ENCODE measurements at regions not wholly inside any gene's neighbourhood (a gene's known extent, or its start where the extent isn't known, plus 50 kb on each side); places are given as distances from the start of the nearest gene placed in this dataset.

- Histone ChIP-seq H3K4me3 (no peak overlapping the region), H3K27me3 (no peaks in the 10 kb centered on the region), H3K27ac (no peak overlapping the region), H3K4me1 (no peaks in the 10 kb centered on the region), H3K9me3 (no peaks in the 10 kb centered on the region), H3K36me3 (no peaks in the 10 kb centered on the region)
- no peak for ATAC-seq
- TF ChIP-seq POLR2A (IDR thresholded peaks at IDR 0.05) (no peak), CTCF (IDR thresholded peaks at IDR 0.05) (no peak)
- intact Hi-C loops (cut with DNase I): no loop called here
- no peak for DNase-seq
- 39% methylated on average over 3 of the region's 3 CpGs for WGBS (ENCODE audit: insufficient coverage, low coverage, low lambda C conversion rate, missing lambda C conversion rate)
Observed at GRCh38 chr4:131251321-131251720, 1897.8 kb upstream of the PCDH10 start.

GRCh38 chr4:131257241-131257640, 1891.9 kb upstream of the PCDH10 start:
- Histone ChIP-seq H3K27me3 (no peaks in the 10 kb centered on the region), H3K4me1 (no peaks in the 10 kb centered on the region), H3K36me3 (no peaks in the 10 kb centered on the region), H3K9me3 (no peaks in the 10 kb centered on the region), H3K27ac (no peak overlapping the region), H3K4me3 (no peak overlapping the region)
- WGBS (ENCODE audit: insufficient coverage, low coverage, low lambda C conversion rate, missing lambda C conversion rate): 68% methylated on average over 2 of the region's 2 CpGs
- intact Hi-C loops (cut with DNase I): no loop called here
- ATAC-seq: no peak
- DNase-seq: no peak
- TF ChIP-seq CTCF (IDR thresholded peaks at IDR 0.05) (no peak), POLR2A (IDR thresholded peaks at IDR 0.05) (no peak)

GRCh38 chr4:131258361-131258760, 1890.7 kb upstream of the PCDH10 start:
- intact Hi-C loops (cut with DNase I): no loop called here
- Histone ChIP-seq H3K36me3 (no peaks in the 10 kb centered on the region), H3K9me3 (no peaks in the 10 kb centered on the region), H3K4me1 (no peaks in the 10 kb centered on the region), H3K27me3 (no peaks in the 10 kb centered on the region), H3K27ac (no peak overlapping the region), H3K4me3 (no peak overlapping the region)
- ATAC-seq: no peak
- 47% methylated on average over 2 of the region's 2 CpGs for WGBS (ENCODE audit: insufficient coverage, low coverage, low lambda C conversion rate, missing lambda C conversion rate)
- no peak for TF ChIP-seq POLR2A (IDR thresholded peaks at IDR 0.05)
- no peak for TF ChIP-seq CTCF (IDR thresholded peaks at IDR 0.05)
- no peak for DNase-seq

- DNase-seq (no peak), ATAC-seq (no peak)
Observed at GRCh38 chr4:131288441-131288840, 1860.7 kb upstream of the PCDH10 start.

More at GRCh38 chr4:131288441-131288840, 1860.7 kb upstream of the PCDH10 start:
- no peak for TF ChIP-seq CTCF (IDR thresholded peaks at IDR 0.05)
- no peak overlapping the region for H3K4me3 ChIP-seq
- H3K27ac ChIP-seq: no peak overlapping the region
- no peaks in the 10 kb centered on the region for H3K27me3 ChIP-seq
- intact Hi-C loops (cut with DNase I): no loop called here
- H3K9me3 ChIP-seq: no peaks in the 10 kb centered on the region
- H3K4me1 ChIP-seq: no peaks in the 10 kb centered on the region
- no peaks in the 10 kb centered on the region for H3K36me3 ChIP-seq

Measured in right lobe of liver (tissue), 6 donors.